MG63 (cell line): ENCODE measurements at regions not wholly inside any gene's neighbourhood (a gene's known extent, or its start where the extent isn't known, plus 50 kb on each side); places are given as distances from the start of the nearest gene placed in this dataset.

Source experiments
- DNase-seq: peaks from one replicate; pipeline ENCODE4 v3.0.0-alpha.2; 2020
- H3K27me3 ChIP-seq: fragments of 250-450 bp; sonication (Bioruptor Pico); 2 replicates; pipeline ENCODE4 v1.5.1; 2020; ENCODE audit warnings: mild to moderate bottlenecking, moderate library complexity
- H3K36me3 ChIP-seq: fragments of 250-450 bp; sonication (Bioruptor Pico); 2 replicates; pipeline ENCODE4 v1.5.1; 2020; ENCODE audit warnings: mild to moderate bottlenecking, moderate library complexity
- H3K4me3 ChIP-seq: fragments of 250-450 bp; sonication (Bioruptor Pico); 2 replicates; pipeline ENCODE4 v1.5.1; 2020; ENCODE audit warnings: mild to moderate bottlenecking, moderate library complexity
- H3K9me3 ChIP-seq: fragments of 250-450 bp; sonication (Bioruptor Pico); 2 replicates; pipeline ENCODE4 v1.5.1; 2020; ENCODE audit warnings: mild to moderate bottlenecking, moderate library complexity

GRCh38 chr21:20661246-20661645 is 337.0 kb upstream of the NCAM2 start:
- Histone ChIP-seq H3K4me3 (no peak overlapping the region), H3K27me3 (no peaks in the 10 kb centered on the region), H3K36me3 (no peaks in the 10 kb centered on the region), H3K9me3 (no peaks in the 10 kb centered on the region)
- no peak for DNase-seq

DNA sequence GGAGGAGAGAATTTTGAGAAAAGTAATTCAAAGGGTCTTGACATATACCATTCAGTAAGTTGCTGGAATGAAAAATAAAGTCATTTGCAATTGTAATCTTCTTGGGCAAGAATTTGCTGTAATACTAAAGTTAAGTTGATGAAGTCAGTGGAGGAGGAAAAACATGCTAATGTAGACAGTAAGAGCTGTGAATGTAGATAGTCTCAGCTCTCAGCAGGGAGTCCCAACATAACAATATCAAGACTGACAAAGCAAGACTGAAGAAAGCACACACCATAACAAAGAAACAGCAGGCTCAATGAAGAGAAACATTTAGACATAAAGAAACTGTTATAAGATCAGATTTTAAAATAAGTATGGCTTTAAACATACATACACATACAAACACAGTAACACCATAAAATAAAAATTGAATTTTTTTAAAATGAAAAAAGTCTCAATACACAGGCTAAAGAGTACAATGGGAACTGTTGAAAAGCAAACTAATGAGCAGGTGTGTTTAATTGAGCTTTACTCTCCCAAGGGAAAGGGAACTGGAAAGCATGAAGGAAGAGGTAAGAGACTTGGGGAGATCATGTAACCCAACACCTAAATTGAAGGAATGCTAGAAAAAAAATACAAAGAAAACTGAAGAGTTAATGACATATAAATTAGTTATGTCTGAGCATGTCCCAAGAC is 336.3 kb upstream of the NCAM2 start:
- no peaks in the 10 kb centered on the region for H3K36me3 ChIP-seq

GRCh38 chr21:20662514-20662913 is 335.7 kb upstream of the NCAM2 start:
- no peaks in the 10 kb centered on the region for H3K36me3 ChIP-seq
- no peak for DNase-seq
- no peaks in the 10 kb centered on the region for H3K9me3 ChIP-seq
- H3K4me3 ChIP-seq = no peak overlapping the region
- no peaks in the 10 kb centered on the region for H3K27me3 ChIP-seq

More for the DNA sequence above, 336.3 kb upstream of the NCAM2 start:
- no peak for DNase-seq
- no peak overlapping the region for H3K4me3 ChIP-seq
- no peaks in the 10 kb centered on the region for H3K9me3 ChIP-seq
- H3K27me3 ChIP-seq = no peaks in the 10 kb centered on the region

DNA sequence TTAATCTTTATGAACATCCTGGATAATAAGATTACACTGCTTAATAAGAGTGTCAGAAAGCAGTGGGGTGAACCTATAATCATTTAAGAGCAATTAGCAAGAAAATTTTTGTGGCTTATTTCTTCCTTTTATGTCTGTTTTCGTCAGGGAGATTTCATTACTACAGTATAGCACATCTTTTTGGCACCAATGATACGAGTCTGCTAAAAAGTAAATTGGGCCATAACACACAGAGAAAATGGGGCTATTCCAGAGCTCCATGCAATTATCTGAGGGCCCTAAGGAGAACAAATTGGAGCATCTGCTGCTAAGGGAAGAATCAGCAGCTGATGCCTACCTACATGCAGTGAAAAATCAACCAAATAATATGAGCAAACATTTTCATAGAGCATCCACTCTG is 330.3 kb upstream of the NCAM2 start:
- Histone ChIP-seq H3K9me3 (no peaks in the 10 kb centered on the region), H3K27me3 (no peaks in the 10 kb centered on the region), H3K36me3 (no peaks in the 10 kb centered on the region), H3K4me3 (no peak overlapping the region)
- no peak for DNase-seq

DNA sequence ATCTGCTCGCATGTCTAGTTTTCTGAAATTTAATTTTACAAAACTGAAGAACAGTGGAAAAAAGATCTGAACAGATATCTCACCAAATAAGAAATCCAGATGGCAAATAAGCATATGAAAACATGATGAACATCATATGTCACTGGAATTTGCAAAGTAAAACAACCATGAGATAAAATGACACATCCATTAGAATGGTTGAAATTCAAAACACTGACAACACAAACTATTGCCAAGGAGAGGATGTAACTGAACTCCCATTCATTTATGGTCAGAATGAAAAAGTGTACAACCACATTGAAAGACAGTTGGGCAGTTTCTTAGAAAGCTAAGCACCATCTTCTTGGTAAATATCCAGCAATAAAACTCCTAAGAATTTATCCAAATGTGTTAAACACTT is 312.7 kb upstream of the NCAM2 start:
- H3K36me3 ChIP-seq = no peaks in the 10 kb centered on the region
- no peaks in the 10 kb centered on the region for H3K27me3 ChIP-seq
- DNase-seq = no peak
- no peaks in the 10 kb centered on the region for H3K9me3 ChIP-seq
- no peak overlapping the region for H3K4me3 ChIP-seq

DNA sequence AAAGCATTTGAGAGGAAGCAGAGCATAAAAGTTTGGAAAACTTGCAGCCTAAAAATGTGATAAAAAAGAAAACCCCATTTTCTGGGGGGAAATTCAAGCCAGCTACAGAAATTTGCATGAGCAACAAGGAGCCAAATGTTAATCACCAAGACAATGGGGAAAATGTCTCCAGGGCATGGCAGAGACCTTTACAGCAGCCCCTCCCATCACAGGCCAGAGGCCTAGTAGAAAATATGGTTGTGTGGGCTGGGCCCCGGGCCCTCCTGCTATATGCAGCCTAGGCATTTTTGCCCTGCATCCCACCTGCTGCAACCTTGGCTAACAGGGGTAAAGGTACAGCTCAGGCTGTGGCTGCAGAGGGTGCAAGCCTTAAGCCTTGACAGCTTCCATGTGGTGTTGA is 299.6 kb upstream of the NCAM2 start:
- Histone ChIP-seq H3K4me3 (no peak overlapping the region), H3K27me3 (no peaks in the 10 kb centered on the region), H3K36me3 (no peaks in the 10 kb centered on the region), H3K9me3 (no peaks in the 10 kb centered on the region)
- DNase-seq = no peak

GRCh38 chr21:20701235-20701634 is 297.0 kb upstream of the NCAM2 start:
- no peak overlapping the region for H3K4me3 ChIP-seq
- DNase-seq = no peak
- H3K9me3 ChIP-seq = no peaks in the 10 kb centered on the region
- no peaks in the 10 kb centered on the region for H3K36me3 ChIP-seq
- H3K27me3 ChIP-seq = no peaks in the 10 kb centered on the region

DNA sequence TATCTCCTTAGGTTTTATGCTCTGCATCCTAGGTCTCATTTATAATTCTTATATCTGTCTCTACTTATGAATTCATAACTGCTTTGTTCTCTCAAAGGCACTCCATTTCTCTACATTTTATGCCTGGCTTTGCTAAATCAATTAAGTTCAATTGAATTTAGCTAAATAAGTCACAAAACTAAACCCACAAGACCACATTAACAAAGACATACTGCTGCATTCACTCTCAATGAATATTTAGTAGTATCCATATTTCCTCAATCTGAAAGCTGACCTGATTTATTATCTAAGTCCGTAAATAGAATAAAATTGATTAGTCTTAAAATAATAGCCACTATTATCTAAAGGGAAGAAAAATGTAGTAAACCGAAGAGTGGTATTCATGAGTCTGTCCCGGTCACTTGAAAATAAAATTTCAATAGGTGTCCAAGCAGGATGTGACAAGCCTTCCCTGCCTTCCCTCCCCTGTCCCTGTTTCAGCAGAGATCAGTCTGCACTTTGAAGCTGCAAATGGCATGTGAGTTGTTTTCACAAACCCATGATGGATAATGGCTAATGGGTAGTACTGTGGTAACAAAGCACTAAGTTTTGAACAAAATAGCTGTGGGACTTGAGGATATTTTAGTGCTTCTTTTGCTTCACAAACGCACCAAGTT is 295.0 kb upstream of the NCAM2 start:
- Histone ChIP-seq H3K27me3 (no peaks in the 10 kb centered on the region), H3K4me3 (no peak overlapping the region), H3K36me3 (no peaks in the 10 kb centered on the region), H3K9me3 (no peaks in the 10 kb centered on the region)
- no peak for DNase-seq

GRCh38 chr21:20720623-20721022 is 277.6 kb upstream of the NCAM2 start:
- H3K27me3 ChIP-seq = no peaks in the 10 kb centered on the region
- no peak overlapping the region for H3K4me3 ChIP-seq
- no peaks in the 10 kb centered on the region for H3K36me3 ChIP-seq
- no peak for DNase-seq
- H3K9me3 ChIP-seq = no peaks in the 10 kb centered on the region

GRCh38 chr21:20721151-20721550 is 277.1 kb upstream of the NCAM2 start:
- no peak for DNase-seq

DNA sequence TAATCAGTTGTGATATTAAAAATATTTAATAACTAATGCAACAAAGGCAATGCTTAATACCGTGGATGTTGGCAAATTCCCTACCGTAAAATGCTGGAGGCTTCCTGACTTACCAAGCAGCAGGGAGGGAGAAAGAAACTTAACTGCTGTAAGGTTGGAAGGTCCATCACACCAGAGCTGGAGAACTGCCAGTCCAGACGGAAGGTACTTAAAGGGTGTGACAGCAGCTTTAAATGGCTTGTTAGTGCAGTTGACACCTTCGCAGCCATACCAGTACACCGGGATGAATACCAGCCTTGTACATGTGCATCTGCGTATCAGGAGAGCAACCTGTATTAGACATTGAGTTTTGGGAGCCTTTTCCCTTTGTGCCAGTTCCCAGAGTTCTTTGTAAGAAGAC is 269.5 kb upstream of the NCAM2 start:
- DNase-seq = no peak
- Histone ChIP-seq H3K9me3 (no peaks in the 10 kb centered on the region), H3K36me3 (no peaks in the 10 kb centered on the region), H3K27me3 (no peaks in the 10 kb centered on the region), H3K4me3 (no peak overlapping the region)

More at GRCh38 chr21:20721151-20721550, 277.1 kb upstream of the NCAM2 start:
- no peaks in the 10 kb centered on the region for H3K27me3 ChIP-seq
- H3K4me3 ChIP-seq = no peak overlapping the region
- no peaks in the 10 kb centered on the region for H3K9me3 ChIP-seq
- no peaks in the 10 kb centered on the region for H3K36me3 ChIP-seq

GRCh38 chr21:20729376-20729775 is 268.8 kb upstream of the NCAM2 start:
- H3K36me3 ChIP-seq = no peaks in the 10 kb centered on the region
- no peaks in the 10 kb centered on the region for H3K27me3 ChIP-seq
- H3K9me3 ChIP-seq = no peaks in the 10 kb centered on the region
- no peak for DNase-seq
- H3K4me3 ChIP-seq = no peak overlapping the region

DNA sequence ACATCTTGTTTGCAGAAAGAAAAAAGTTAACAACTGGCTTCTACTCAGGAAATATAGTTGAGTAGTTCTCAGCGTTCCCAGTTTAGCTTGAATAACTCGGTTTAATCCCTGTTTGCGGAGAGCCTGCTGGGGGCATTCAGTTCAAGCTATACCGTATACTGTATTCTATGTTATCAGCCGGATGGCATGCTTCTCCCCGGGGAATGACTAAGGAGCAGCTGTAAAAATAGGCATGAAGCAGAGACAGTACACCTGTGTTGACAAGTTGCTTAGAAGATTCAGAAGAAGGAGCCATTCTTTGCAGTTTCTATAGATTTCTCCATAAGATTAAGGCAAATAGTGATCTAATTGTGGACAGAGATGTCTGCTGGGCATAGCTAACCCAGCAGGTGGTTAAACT is 267.8 kb upstream of the NCAM2 start:
- Histone ChIP-seq H3K27me3 (no peaks in the 10 kb centered on the region), H3K9me3 (no peaks in the 10 kb centered on the region), H3K36me3 (no peaks in the 10 kb centered on the region), H3K4me3 (no peak overlapping the region)
- DNase-seq = no peak

- no peak overlapping the region for H3K4me3 ChIP-seq
- no peaks in the 10 kb centered on the region for H3K27me3 ChIP-seq
- no peaks in the 10 kb centered on the region for H3K36me3 ChIP-seq
- no peaks in the 10 kb centered on the region for H3K9me3 ChIP-seq
- no peak for DNase-seq
These were observed 263.0 kb upstream of the NCAM2 start for GRCh38 chr21:20735257-20735656.

DNA sequence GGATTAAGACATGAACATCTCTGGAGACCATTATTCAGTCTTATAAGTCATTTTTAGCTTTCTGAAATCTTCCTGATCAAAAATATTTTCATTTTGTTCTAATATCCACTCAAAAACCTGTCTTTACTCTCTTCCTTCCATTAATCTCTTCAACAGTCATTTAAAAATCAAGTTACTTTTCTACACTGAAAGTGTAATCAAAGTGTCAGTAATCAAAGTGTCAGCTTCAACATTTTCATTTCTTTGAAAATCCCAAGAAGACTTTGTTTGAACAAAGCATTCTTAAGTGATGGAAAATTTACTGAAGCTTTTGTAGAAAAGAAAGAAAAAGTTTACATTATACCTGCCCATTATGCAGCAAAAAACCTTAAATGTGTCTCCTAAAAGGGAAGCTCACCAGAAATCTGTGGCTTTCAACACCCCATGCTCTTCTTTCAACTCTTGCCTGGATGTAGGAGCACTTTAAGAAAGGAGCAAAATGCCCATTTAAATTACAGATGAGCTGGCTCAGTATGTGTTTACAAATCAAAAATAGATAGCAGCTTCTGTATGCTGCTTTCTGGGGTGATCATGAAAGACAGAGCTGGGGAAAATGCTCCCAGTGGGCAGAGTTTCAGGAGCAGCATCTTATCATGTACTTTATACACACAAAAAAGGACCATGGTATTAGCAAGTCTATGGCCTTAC is 260.8 kb upstream of the NCAM2 start:
- no peak for DNase-seq
- H3K9me3 ChIP-seq = no peaks in the 10 kb centered on the region
- H3K36me3 ChIP-seq = no peaks in the 10 kb centered on the region
- no peaks in the 10 kb centered on the region for H3K27me3 ChIP-seq
- no peak overlapping the region for H3K4me3 ChIP-seq

- no peaks in the 10 kb centered on the region for H3K36me3 ChIP-seq
These were observed 258.8 kb upstream of the NCAM2 start for GRCh38 chr21:20739421-20739820.

DNA sequence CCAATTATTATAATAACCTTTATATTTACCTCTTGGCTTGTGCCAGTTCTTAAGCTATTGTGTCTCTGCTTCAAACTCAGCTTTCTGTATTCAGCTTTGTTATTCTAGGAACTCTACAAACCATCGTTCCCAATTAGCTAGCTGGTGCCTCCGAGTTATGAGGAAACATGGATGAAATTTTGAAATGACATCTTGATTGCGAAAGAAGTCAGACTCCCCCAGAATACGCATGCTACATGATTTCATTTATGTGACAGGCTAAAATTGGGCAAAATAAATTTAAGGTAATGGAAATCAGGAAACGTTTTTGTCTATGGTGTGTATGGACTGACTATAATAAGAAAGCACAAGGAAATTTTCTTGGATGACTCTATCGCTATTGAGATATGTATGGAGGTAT is 256.8 kb upstream of the NCAM2 start:
- no peak overlapping the region for H3K4me3 ChIP-seq
- DNase-seq = no peak
- H3K27me3 ChIP-seq = no peaks in the 10 kb centered on the region
- H3K9me3 ChIP-seq = no peaks in the 10 kb centered on the region
- no peaks in the 10 kb centered on the region for H3K36me3 ChIP-seq

More at GRCh38 chr21:20739421-20739820, 258.8 kb upstream of the NCAM2 start:
- DNase-seq = no peak
- no peaks in the 10 kb centered on the region for H3K27me3 ChIP-seq
- no peaks in the 10 kb centered on the region for H3K9me3 ChIP-seq
- no peak overlapping the region for H3K4me3 ChIP-seq

DNA sequence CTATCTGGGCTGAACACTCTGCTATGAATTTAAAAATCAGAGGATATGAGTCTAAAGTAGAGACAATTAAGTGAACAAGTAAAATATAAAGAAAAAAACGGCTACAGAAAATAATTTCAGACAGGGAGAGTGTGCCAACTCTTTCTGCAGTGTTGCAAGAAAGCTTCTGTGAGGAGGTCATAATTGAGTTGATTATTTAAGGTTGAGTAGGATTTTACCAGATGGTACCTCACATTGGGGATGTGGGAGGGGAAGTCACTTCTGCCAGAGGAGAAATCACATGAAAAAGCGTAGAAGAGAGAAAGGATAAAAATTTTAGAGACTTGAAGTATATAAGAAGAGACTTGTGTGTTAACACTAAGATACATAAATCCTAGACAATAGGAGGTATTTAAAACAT is 238.0 kb upstream of the NCAM2 start:
- Histone ChIP-seq H3K27me3 (no peaks in the 10 kb centered on the region), H3K9me3 (no peaks in the 10 kb centered on the region), H3K4me3 (no peak overlapping the region), H3K36me3 (no peaks in the 10 kb centered on the region)
- no peak for DNase-seq
